ENCODE measurements at regions not wholly inside any gene's neighbourhood (a gene's known extent, or its start where the extent isn't known, plus 50 kb on each side); places are given as distances from the start of the nearest gene placed in this dataset.
A peak's percentile ranks its signal among the peaks of the same experiment; 100 is the strongest.
"Not testable (repeated sequence)": the region's sequence is repeated elsewhere in the genome, so short reads cannot be mapped to it uniquely, and the experiment has no call there.

DNA sequence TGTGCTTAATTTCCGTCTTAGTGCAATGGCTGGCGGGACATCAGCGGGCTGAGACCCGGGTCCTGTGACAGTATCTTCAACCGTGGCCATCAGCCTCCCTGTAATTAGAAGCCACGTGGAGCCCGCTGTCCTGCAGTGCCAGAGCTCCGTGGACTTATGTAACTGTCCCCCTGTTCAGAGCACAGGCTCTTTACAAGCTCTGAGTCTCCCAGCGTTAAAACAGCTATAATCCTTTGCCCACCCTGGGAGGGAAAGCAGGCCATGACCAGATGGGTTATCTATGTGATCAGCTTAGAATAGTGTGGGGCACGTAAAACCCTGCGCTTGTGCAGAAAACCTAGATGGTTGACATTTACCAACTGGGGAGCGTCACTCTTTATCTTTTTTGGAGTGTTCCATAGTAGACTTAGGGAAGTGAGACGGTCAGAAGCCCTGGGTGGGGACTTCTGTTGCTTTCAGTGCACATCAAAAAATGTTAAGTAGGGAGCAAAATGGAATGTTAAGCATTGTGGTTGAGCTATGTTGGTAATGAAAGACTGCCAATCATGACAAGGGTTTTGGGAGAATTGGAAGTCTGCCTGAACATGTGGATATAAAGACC is 103.5 kb upstream of the CADM1 start:
- DNase-seq (peak in 1 of 4 donors; percentile 5), ATAC-seq (no peak)
- Histone ChIP-seq H3K27me3 (no peaks in the 10 kb centered on the region), H3K36me3 (replicated peaks in 1 of 2; ENCODE audit: insufficient read depth in 1 of 2, low read depth in 2 of 2) (no peaks in the 10 kb centered on the region), H3K4me1 (peaks cover 6% of the 10 kb centered on the region), H3K4me3 (no peak overlapping the region), H3K9me3 (no peaks in the 10 kb centered on the region), H3K27ac (no peak overlapping the region)
- TF ChIP-seq CTCF (IDR thresholded peaks at IDR 0.05) (no peak), POLR2A (IDR thresholded peaks at IDR 0.05) (no peak)
- intact Hi-C loops (cut with DNase I), result no loop called here
- WGBS, 2 donors, result 41 to 64% methylated on average over 6 to 13 of the region's 13 CpGs

DNA sequence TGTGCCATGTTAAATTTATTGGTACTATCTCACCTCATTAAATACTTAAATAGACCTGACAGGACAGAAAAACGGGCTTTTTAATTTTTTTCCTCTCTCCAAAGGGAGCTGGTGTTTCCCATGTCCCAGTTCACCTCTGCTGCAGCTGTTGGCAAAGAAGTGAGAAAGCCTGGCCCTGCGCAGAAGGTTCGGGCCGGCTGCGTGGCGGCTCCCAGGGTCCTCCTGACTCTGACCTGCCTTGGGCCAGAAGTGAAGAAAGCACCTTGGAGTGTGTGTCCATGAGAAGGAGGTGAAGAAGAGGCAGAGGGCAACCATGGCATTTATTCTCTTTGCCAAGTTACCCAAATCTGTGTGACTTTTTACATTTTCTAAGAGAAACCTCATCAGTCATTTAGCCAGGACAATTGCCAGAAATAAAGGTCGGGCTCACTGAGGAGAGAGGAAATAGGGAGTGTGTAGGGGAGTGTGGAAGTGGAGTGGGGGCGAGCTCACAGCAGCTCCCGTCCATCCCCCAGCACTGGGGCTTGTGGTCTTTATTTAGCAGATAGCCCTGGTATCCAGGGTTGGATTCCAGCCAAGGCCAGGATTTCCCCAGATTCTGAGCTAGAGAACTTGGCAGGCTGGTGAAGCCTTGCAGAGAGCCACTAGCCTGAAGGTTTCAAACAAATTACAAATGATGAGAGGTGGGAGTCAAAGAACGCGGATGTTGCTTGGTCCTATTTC is 102.4 kb upstream of the CADM1 start:
- no peak for ATAC-seq
- Histone ChIP-seq H3K4me1 (peaks cover 6% of the 10 kb centered on the region), H3K4me3 (no peak overlapping the region), H3K9me3 (no peaks in the 10 kb centered on the region), H3K27ac (peak overlapping the region in 1 of 4 donors; percentile 10), H3K36me3 (replicated peaks in 1 of 2; ENCODE audit: insufficient read depth in 1 of 2, low read depth in 2 of 2) (no peaks in the 10 kb centered on the region), H3K27me3 (no peaks in the 10 kb centered on the region)
- 33 to 38% methylated on average over 11 of the region's 11 CpGs for WGBS, 2 donors
- TF ChIP-seq POLR2A (IDR thresholded peaks at IDR 0.05) (no peak), CTCF (IDR thresholded peaks at IDR 0.05) (no peak)
- DNase-seq, result peak; percentile 40 to 60 (median 57)
- intact Hi-C loops (cut with DNase I), result no loop called here

DNA sequence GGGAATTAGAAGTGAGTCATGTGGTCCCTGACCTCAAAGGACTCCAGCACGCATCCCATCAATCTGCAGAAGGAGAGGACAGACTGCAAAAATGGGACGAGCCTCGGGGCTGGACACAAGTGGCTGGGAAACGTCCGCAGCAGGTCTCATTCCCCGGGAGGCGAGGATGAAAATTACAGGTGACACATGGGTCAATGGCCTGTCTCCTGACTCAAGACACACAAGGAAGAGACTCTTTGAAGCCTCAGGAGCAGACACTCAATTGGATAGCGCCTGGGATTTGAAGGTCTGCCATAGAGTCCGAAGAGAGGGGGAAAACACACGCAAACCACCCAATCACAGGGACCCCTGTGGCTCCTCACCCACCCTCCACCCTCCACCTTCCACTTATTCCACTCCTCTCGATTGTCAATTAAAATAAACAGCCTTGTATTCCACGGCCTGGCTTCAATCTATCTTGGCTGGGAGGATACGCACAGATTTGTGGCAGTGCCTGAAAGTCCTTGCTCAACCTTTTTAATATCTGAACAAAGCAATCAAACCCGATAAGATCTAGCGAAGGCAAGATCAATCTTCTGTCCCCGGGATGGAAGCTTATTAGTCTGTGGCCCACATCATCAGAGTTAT is 101.8 kb upstream of the CADM1 start:
- Histone ChIP-seq H3K9me3 (no peaks in the 10 kb centered on the region), H3K36me3 (replicated peaks in 1 of 2; ENCODE audit: insufficient read depth in 1 of 2, low read depth in 2 of 2) (no peaks in the 10 kb centered on the region), H3K4me1 (peaks cover 6% of the 10 kb centered on the region), H3K27ac (peak overlapping the region in 1 of 4 donors; percentile 10), H3K4me3 (no peak overlapping the region), H3K27me3 (no peaks in the 10 kb centered on the region)
- WGBS, 2 donors, result 42 to 43% methylated on average over 16 of the region's 16 CpGs
- TF ChIP-seq CTCF (IDR thresholded peaks at IDR 0.05) (no peak), POLR2A (IDR thresholded peaks at IDR 0.05) (no peak)
- DNase-seq, result no peak
- intact Hi-C loops (cut with DNase I), result no loop called here
- no peak for ATAC-seq

DNA sequence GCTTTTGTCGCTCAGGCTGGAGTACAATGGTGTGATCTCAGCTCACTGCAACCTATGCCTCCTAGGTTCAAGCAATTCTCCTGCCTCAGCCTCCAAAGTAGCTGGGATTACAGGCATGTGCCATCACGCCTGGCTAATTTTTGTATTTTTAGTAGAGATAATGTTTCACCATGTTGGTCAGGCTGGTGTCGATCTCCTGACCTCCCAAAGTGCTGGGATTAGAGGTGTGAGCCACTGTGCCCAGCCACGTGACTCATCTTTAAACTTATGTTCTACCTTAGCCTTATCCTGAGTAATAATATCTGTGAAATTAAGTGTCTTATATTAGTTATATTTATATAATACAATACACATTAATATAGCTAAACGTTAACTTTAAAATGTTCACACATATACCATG is 101.2 kb upstream of the CADM1 start:
- intact Hi-C loops (cut with DNase I); H3K36me3 ChIP-seq (replicated peaks in 1 of 2; ENCODE audit: insufficient read depth in 1 of 2, low read depth in 2 of 2); DNase-seq; ATAC-seq; H3K4me1 ChIP-seq; H3K4me3 ChIP-seq; H3K9me3 ChIP-seq; H3K27ac ChIP-seq; H3K27me3 ChIP-seq: not testable (repeated sequence)
- WGBS, 2 donors, result 63 to 74% methylated on average over 5 of the region's 5 CpGs

DNA sequence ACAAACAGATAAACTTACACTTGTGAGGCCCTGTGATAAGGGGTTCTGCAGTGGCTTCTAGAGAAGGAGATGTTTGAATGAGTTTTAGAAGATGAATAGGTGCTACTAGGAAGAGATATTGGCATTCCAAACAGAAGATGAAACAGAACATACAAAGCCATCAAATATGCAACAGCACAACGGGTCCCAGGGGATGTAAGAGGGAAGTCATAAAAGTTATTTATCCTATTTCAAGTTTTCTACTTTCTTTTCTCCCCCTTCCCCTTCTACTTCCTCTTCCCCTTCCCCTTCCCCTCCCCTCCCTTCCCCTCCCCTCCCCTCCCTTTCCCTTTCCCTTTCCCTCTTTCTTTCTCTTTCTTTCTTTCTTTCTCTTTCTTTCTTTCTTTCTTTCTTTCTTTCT is 94.9 kb upstream of the CADM1 start:
- Histone ChIP-seq H3K36me3 (replicated peaks in 1 of 2; ENCODE audit: insufficient read depth in 1 of 2, low read depth in 2 of 2) (no peaks in the 10 kb centered on the region), H3K4me1 (no peaks in the 10 kb centered on the region), H3K27me3 (no peaks in the 10 kb centered on the region), H3K9me3 (no peaks in the 10 kb centered on the region), H3K4me3 (no peak overlapping the region), H3K27ac (no peak overlapping the region)
- intact Hi-C loops (cut with DNase I), result no loop called here
- TF ChIP-seq CTCF (IDR thresholded peaks at IDR 0.05) (no peak), POLR2A (IDR thresholded peaks at IDR 0.05) (no peak)
- ATAC-seq (no peak), DNase-seq (no peak)
- 22 to 50% methylated on average over 1 of the region's 1 CpG for WGBS, 2 donors
